Fibroblast of gingiva (primary cell): ENCODE measurements at regions not wholly inside any gene's neighbourhood (a gene's known extent, or its start where the extent isn't known, plus 50 kb on each side); places are given as distances from the start of the nearest gene placed in this dataset.

Experiments
- DNase-seq: peaks from one replicate; pipeline ENCODE4 v3.0.0-alpha.2; 2011; ENCODE audit warnings: low read depth

GRCh38 chr4:130183766-130184165, 1087.8 kb downstream of the C4orf33 start:
- no peak for DNase-seq

DNA sequence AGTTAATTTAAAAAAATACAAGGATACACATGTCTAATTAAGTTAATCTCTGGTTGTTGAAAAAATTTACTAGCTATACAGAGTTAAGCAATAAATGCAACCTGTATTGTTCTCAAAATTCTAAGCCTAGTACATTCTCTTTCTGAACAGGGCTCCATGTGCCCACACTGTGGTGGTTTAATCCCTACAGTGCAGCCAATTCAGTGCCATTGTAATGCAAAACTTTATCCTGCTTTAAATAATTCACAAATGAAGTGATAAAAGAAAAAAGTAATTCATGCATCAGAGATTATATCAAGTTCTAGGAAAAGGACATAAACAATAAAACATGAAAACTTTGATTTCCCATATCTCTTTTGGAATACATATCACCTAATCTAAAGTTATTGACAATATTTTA, 1089.2 kb downstream of the C4orf33 start:
- DNase-seq, result no peak

DNA sequence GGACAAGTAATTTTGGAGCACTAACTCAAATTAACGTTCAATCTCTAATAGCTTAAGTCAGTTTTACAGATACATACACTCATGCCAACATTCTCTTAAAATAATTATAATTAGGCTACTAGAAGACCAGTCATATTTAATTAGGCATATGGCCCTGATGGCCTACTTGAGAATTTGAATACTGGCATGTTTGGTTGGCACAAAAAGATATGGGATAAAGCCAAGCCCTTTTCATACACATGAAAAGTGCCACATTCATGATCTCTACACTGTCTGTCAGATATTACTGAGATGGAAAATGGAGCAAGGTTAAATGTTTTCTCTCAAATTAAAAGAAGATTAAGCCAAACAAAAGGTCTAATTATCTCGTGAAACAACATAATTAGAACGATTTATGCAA, 1091.0 kb downstream of the C4orf33 start:
- no peak for DNase-seq

DNA sequence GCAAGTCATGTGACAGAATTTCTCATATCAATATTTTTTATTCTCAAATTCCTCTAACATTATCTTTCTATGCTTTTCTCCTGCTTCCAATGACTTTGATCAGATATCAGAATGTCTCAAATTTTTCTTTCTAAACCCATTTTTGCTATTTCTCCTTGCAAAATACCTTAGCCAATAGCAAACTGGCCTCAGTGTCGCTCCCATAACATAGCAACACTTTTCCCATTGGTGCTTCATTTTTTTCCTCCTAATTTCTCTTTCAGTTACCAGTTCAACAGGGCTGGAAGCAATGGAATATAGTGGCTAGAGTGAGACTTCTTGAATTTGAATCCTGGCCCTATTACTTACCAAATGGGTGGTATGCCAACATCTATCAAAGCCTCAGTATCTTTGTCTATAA, 1091.6 kb downstream of the C4orf33 start:
- no peak for DNase-seq

GRCh38 chr4:130192787-130193186, 1096.8 kb downstream of the C4orf33 start:
- no peak for DNase-seq

DNA sequence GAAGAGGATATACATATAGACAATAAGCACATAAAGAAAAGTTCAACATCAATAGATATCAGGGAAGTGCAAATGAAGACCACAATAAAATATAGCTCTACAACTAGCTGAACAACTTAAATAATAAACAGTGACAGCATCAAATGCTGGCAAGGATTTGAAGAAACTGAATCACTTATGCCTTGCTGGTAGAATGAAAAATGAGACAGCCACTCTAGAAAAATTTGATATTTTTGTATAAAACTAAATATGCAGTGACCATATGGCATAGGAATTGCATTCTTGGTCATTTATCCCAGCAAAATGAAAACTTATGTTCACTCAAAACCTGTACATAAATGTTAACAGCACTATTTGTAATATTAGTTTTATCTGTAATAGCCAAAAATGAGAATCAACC, 1102.0 kb downstream of the C4orf33 start:
- peak; percentile 8 for DNase-seq

- DNase-seq, result no peak
These were observed 1107.6 kb downstream of the C4orf33 start for GRCh38 chr4:130203571-130203970.

DNA sequence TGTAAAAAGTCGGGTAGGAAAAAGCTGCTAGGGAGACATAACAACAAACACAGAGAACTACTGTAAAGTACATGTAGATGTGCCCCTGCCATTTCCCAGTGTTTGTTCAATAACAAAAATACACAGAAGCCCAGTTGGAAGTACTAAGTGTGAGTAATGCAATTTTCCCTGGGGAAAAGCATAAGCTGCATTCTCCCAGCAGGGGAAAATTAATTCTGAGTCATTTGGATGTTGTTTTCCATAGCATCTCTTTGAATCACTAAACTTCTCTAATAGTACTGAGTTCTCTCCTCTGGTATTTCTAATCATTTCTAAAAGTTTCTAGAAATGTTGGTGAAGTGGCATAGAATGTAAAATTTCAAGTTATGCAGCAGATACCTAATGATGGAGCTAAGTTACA, 1114.9 kb downstream of the C4orf33 start:
- peak; percentile 80 for DNase-seq

DNA sequence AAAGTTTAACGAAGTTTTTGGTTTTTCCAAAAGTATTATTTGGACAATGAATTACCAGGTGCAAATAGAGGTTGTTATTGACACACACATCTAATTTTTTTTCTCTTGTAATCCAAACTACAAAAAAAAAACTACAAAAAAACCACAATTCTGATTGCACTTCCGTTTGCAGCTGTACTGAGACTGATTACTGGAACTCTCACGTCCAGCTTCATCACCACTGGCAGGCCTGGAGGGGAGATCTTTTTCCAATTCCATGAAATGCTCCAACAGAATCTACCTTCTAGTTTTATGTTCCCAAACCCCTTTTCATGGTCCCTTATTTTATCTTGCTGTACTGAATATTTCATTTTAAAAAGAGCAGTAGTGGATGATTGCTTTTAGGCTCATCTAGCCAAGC, 1118.3 kb downstream of the C4orf33 start:
- DNase-seq, result no peak

GRCh38 chr4:130233377-130234047, 1137.6 kb downstream of the C4orf33 start:
- DNase-seq, result no peak

GRCh38 chr4:130238121-130238520, 1142.2 kb downstream of the C4orf33 start:
- DNase-seq, result no peak

DNA sequence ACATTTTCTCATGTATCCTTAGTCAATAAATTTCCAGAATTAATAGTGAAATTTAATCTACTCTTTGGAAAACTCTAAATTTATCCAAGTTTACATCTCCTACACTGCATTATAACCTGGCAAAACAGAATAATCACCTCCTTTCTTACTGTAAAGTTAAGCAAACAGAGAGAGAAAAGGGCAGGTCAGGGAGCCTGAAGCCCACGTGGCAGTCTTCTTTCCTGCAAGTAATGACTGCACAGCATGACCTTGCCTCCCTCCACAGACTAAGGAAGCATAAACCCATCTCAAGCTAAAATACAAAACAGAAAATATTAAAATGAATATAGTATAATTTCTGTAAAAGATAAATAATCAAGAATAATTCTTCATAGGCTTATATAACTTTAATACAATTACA, 1153.0 kb downstream of the C4orf33 start:
- DNase-seq, result no peak

DNA sequence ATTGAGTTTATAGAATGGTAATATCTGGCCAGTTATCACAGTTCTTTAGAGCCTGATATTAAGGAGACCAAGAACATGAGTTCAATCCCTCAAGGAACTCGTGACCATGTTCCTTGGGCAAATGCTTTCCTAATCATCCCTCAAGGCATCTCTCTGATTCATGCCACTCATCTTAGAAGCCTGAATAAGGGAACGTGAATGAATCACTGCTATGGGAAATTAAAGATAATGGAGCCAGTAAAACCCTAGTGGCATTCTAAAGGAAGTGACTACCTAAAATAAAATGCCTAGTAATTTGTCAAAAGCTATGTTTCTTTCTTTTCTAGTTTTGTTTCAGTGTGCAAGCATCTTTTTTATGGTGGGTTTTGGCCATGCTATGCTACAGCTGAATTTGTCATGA, 1161.3 kb downstream of the C4orf33 start:
- peak; percentile 22 for DNase-seq

- DNase-seq, result no peak
These were observed 1170.9 kb downstream of the C4orf33 start for GRCh38 chr4:130266814-130267213.

DNA sequence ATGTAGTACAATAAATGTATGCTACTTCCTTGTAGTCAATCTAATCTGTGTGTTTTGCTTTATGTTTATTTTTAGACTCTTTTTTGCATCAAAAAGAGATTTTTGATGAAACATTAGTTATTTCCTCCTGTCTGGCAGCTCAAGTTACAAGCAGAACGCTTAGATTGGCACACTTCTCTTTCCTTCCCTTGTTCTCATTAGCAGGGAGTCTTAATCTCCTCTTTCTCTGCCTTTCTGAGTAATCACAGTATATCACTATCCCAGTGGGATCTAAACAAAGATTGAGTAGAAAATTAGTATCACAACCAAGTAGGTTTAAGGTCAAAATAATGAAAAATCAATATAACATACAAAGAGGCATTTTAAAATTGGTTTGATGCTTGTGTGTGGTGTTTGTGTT, 1192.6 kb downstream of the C4orf33 start:
- DNase-seq, result peak; percentile 31

GRCh38 chr4:130293692-130294091, 1197.7 kb downstream of the C4orf33 start:
- no peak for DNase-seq

DNA sequence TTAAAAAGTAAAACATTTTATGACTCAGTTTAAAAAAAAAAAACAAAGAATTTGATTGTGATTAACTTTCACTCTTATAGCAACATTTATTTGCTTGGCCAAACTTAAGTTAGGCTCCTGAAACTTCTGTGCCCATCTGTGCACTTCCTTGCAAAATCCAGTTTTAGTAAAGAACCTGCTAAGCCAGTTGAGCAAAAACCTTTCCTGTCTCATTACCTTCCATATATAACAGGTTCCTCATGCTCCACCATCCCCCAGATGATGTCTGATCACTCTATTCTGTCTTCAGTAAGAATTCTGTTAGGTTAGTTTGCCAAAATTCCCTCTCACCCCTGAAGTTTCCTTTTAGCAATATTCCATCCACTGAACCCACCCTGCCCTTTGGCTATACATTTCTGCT, 1200.5 kb downstream of the C4orf33 start:
- DNase-seq, result no peak

- DNase-seq, result no peak
These were observed 1210.6 kb downstream of the C4orf33 start for GRCh38 chr4:130306566-130306965.

DNA sequence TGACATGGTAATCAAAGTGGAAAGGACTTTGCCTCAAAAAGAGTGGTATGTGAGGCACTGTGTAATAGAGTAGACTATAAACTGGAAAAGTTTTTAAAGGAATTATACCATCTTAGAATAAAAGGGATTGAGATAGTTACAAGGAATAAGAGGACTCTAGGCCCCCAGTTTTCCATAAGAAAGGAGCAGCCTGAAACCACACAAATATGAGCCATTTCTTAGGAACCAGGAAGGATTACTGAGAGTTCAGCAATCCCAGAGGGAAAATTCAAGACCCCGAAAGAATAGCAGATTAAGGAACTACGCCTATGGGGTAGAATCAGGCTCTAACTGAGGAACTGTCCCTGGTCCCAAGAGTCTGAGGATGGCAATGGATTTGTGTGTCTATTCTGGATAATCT, 1213.3 kb downstream of the C4orf33 start:
- no peak for DNase-seq

- no peak for DNase-seq
These were observed 1226.5 kb downstream of the C4orf33 start for GRCh38 chr4:130322439-130322838.

DNA sequence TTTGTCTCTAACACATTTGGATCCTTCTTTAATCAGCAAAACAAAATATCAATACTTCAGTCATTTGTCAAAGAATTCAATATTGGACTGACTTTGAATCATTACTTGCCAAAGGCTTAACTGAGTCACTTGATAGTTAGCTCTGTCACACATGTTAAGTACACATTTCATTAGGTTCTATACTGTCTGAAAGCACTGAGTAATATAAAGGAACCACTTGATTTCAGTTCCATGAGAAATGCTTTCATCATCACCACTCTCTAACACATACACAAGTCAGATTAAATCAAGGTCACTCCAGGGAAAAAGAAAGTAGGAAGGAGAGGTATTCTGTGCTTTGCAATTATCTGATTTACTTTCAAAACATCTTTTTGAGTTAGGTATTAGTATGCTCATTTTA, 1233.1 kb downstream of the C4orf33 start:
- no peak for DNase-seq

GRCh38 chr4:130333241-130333759, 1237.3 kb downstream of the C4orf33 start:
- no peak for DNase-seq

GRCh38 chr4:130335417-130336194, 1239.7 kb downstream of the C4orf33 start:
- no peak for DNase-seq
